DOHH2 (cell line): ENCODE measurements at regions not wholly inside any gene's neighbourhood (a gene's known extent, or its start where the extent isn't known, plus 50 kb on each side); places are given as distances from the start of the nearest gene placed in this dataset.

Experiments
- CTCF ChIP-seq: fragments of 200-600 bp; sonication (generic); IDR thresholded peaks from one replicate; pipeline ENCODE4 v1.5.1; 2014; ENCODE audit warnings: antibody characterized with exemption, mild to moderate bottlenecking, low read depth, low read length; ENCODE audit not compliant: poor library complexity, severe bottlenecking
- EZH2phosphoT487 ChIP-seq: fragments of 200-600 bp; sonication (generic); IDR thresholded peaks from 2 replicates; pipeline ENCODE4 v1.6.1; 2017; ENCODE audit warnings: borderline replicate concordance, mild to moderate bottlenecking, antibody characterized with exemption, low read length, moderate library complexity, mixed read lengths

GRCh38 chr7:37545619-37546534 lies 97.2 kb upstream of the ELMO1 start:
- no peak for TF ChIP-seq CTCF
- no peak for TF ChIP-seq EZH2phosphoT487
